ENCODE measurements at regions not wholly inside any gene's neighbourhood (a gene's known extent, or its start where the extent isn't known, plus 50 kb on each side); places are given as distances from the start of the nearest gene placed in this dataset.

GRCh38 chr13:110965755-110966134 lies 50.9 kb upstream of the ANKRD10 start:
- no peak for DNase-seq (ENCODE audit: low read depth in 4 of 4, low spot score in 3 of 4)

DNA sequence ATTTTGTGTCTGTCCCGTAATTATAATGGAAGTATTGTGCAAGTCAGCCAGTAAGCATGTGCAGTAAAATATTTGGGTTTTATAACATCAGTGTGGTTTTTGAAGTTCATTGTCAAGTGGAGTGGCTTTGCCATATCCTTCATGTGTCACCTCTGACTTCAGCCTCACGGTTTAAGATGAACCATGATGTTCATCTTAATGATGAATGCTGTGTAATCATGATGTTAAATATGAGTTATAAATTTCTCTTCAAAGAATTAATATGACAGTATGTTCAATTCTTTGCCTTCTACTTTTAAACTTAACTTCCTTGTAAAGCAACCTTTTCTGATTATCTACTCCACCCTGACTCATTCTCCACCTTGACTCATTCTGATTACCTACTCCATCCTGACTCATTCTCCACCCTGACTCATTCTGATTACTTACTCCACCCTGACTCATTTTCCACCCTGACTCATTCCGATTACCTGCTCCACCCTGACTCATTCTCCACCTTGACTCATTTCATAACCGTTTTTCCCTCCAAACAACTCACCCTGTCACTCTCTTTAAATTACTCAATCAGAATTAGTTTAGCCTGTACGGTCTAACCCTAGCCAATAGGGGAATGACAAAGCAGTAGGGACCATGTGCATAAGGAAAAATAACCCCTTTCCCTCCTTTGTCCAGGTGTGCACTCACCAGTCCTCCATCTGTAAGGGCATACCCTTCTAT lies 50.3 kb upstream of the ANKRD10 start:
- no peak for DNase-seq (ENCODE audit: low read depth in 4 of 4, low spot score in 3 of 4)
